GM12874 (cell line): ENCODE measurements at regions not wholly inside any gene's neighbourhood (a gene's known extent, or its start where the extent isn't known, plus 50 kb on each side); places are given as distances from the start of the nearest gene placed in this dataset.

Experiments used
- TF ChIP-seq, protein P1 (sequence below): IDR thresholded peaks from 2 replicates; pipeline ENCODE4 v1.5.1; 2011; ENCODE audit warnings: low read depth, mild to moderate bottlenecking, control low read depth, low read length, moderate library complexity; ENCODE audit not compliant: insufficient read depth

GRCh38 chr4:153143527-153144348 lies 60.5 kb upstream of the TRIM2 start:
- TF ChIP-seq, protein P1, sequence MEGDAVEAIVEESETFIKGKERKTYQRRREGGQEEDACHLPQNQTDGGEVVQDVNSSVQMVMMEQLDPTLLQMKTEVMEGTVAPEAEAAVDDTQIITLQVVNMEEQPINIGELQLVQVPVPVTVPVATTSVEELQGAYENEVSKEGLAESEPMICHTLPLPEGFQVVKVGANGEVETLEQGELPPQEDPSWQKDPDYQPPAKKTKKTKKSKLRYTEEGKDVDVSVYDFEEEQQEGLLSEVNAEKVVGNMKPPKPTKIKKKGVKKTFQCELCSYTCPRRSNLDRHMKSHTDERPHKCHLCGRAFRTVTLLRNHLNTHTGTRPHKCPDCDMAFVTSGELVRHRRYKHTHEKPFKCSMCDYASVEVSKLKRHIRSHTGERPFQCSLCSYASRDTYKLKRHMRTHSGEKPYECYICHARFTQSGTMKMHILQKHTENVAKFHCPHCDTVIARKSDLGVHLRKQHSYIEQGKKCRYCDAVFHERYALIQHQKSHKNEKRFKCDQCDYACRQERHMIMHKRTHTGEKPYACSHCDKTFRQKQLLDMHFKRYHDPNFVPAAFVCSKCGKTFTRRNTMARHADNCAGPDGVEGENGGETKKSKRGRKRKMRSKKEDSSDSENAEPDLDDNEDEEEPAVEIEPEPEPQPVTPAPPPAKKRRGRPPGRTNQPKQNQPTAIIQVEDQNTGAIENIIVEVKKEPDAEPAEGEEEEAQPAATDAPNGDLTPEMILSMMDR: no peak

DNA sequence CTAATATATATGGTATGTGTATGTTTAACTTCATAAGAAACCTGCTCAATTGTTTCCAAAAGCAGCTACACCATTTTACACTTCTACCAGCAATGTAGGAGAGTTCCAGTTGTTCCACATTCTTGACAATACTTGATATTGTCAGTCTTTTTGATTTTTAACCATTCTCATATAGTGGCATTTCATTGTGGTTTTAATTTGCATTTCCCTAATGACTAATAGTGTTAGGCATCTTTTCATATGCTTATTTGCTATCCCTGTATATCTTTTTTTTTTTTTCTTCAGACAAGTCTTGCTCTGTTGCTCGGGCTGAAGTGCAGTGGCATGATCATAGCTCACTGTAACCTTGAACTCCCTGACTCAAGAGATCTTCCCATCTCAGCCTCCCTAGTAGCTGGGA lies 58.2 kb upstream of the TRIM2 start:
- TF ChIP-seq, protein P1: no peak

DNA sequence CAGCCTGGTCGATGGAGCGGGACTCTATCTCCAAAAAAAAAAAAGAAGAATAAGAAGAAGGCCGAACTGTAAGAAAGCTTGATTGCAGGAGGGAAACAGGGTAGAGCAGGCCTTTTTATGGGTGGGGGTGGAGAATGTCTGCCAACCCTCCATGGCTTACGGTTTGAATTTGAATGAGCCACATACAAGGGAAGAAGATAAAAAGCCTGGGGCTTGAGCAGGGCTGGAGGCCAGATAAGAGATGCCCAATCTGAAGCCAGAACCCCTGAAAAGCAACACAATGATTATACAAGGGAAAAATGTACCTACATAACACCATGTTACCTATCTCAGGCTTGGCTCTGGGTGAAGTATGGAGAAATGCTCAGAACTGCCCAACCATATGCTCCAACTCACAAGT lies 57.3 kb upstream of the TRIM2 start:
- TF ChIP-seq, protein P1: no peak

GRCh38 chr4:153148791-153149190 lies 55.5 kb upstream of the TRIM2 start:
- TF ChIP-seq, protein P1: no peak

DNA sequence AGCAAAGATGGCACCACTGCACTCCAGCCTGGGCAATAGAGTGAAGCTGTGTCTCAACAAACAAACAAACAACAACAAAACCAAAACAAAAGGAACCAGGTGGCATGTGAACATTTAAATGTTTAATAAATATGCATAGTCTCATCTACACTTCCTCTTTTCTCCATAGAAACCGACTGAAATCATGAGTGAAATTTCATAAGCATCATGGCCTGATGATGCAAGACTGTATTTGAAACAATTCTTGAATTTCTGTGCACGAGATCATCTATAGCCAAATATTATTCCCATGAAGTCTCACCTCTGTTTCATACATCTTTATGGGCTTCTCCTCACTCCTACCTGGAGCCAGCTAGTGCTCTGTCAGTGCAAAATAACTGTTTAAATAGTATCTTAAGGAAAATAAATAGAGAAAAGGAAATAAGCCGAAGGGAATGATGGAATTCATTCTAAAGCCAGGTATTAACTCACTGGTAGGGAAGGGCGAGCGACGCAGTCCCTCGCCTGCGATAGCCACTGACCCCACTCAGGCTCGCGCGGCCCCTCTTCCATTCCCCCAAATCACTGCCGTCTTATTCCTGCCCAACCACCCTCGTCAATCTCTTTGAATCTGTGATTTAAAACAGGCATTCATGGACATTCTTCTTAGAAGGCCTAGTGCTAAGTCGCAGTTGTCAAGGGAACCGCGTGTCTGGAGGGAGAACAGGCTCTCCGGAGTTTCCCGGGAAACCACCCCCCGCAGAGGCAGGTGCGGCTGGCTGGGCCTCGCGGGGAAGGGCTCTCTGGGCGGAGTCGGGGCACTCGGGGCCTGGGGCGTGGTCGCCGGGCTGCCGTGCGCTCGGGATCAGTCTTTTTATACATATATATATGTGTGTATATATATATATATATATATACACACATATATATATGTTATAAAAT lies 52.4 kb upstream of the TRIM2 start:
- TF ChIP-seq, protein P1: no peak

- TF ChIP-seq, protein P1: no peak
Measured at GRCh38 chr4:153152501-153153338, 51.5 kb upstream of the TRIM2 start.
